Lung (tissue), 11 donors: ENCODE measurements at regions not wholly inside any gene's neighbourhood (a gene's known extent, or its start where the extent isn't known, plus 50 kb on each side); places are given as distances from the start of the nearest gene placed in this dataset.

ENCODE experiments used
- ATAC-seq: fragments of 200-7000 bp; cut with Tn5 transposase; one replicate; pipeline ENCODE4 v1.9.1; 2020; ENCODE audit warnings: moderate number of reproducible peaks; ENCODE audit not compliant: insufficient read depth, low FRiP score
- DNase-seq, 3 donors: peaks; one replicate each; pipeline ENCODE4 v3.0.0-alpha.2; 2013 to 2017
- H3K27ac ChIP-seq, 2 donors: one replicate each; pipeline ENCODE4 v1.5.1; 2013; ENCODE audit warnings: mild to moderate bottlenecking in 2 of 2, moderate library complexity in 2 of 2, control low read depth in 1 of 2, inconsistent platforms in 1 of 2, low read depth in 1 of 2, low read length in 1 of 2
- H3K27me3 ChIP-seq, 3 donors: one replicate each; pipeline ENCODE4 v1.5.1; 2013; ENCODE audit warnings: low read length in 2 of 3; ENCODE audit not compliant: control insufficient read depth in 3 of 3, insufficient read depth in 3 of 3
- H3K36me3 ChIP-seq, 4 donors: one replicate each; pipeline ENCODE4 v1.5.1; 2013; ENCODE audit warnings: low read length in 4 of 4, mild to moderate bottlenecking in 1 of 4, moderate library complexity in 1 of 4; ENCODE audit not compliant: control insufficient read depth in 4 of 4, insufficient read depth in 4 of 4
- H3K4me1 ChIP-seq, 5 donors: one replicate each; pipeline ENCODE4 v1.5.1; 2013; ENCODE audit warnings: low read length in 5 of 5, mild to moderate bottlenecking in 2 of 5, moderate library complexity in 1 of 5; ENCODE audit not compliant: control insufficient read depth in 5 of 5, insufficient read depth in 5 of 5
- H3K4me3 ChIP-seq: one replicate; pipeline ENCODE4 v1.5.1; 2013; ENCODE audit warnings: mild to moderate bottlenecking, control low read depth, moderate library complexity
- H3K9ac ChIP-seq, 2 donors: one replicate each; pipeline ENCODE4 v1.5.1; 2013; ENCODE audit warnings: low read length in 2 of 2, control low read depth in 1 of 2; ENCODE audit not compliant: insufficient read depth in 1 of 2
- H3K9me3 ChIP-seq, 4 donors: one replicate each; pipeline ENCODE4 v1.5.1; 2013; ENCODE audit warnings: low read length in 3 of 4, mild to moderate bottlenecking in 1 of 4, moderate library complexity in 1 of 4; ENCODE audit not compliant: control insufficient read depth in 4 of 4, insufficient read depth in 3 of 4
- CTCF ChIP-seq: IDR thresholded peaks from 2 replicates; pipeline ENCODE4 v1.5.1; 2012; ENCODE audit warnings: mild to moderate bottlenecking; ENCODE audit errors: control extremely low read depth, extremely low read depth
- WGBS, 2 donors: extraction: QIAGEN DNeasy Blood & Tissue Kit; methylation state at CpG; one replicate each; pipeline ENCODE4 v1.1.7; 2013; 5-methylcytosine and 5-hydroxymethylcytosine counted together
- donor health status: control.
- donor health status: control.
- donor health status: Bipolar disorder and iron deficiency.
- donor health status: healthy.
- donor health status: DM: yes; HTN: yes; CAD: no.

DNA sequence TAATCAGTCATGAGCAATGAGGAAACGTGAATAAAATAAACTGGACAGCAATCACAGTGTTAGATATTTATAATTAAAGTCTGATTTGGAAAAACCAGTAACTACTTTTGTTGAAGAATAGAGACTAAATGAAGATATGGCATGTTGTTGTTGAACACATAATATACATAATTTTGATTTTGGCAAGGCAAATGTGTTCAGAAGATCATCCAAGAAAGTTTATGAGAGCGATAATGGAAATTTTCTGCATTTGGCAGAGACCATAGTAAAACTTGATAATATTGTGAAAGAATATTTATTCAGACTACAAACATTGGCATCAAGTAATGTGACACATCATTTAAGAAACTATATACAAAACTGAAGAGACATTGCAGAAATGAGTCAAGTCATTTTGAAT lies 620.7 kb downstream of the TMA16 start:
- H3K4me1 ChIP-seq = peaks cover 0 to 10% (median 0%) of the 10 kb centered on the region in 5 donors
- no peak overlapping the region for H3K27ac ChIP-seq
- H3K36me3 ChIP-seq = no peaks in the 10 kb centered on the region
- H3K4me3 ChIP-seq = no peak overlapping the region
- peaks cover 0 to 2% (median 0%) of the 10 kb centered on the region in 4 donors for H3K9me3 ChIP-seq
- no peaks in the 10 kb centered on the region for H3K27me3 ChIP-seq
- ATAC-seq = no peak
- TF ChIP-seq CTCF = no peak
- peak in 2 of 3 donors; percentile 89 to 93 for DNase-seq
- WGBS, 2 donors = 59 to 61% methylated on average over 2 of the region's 2 CpGs
- H3K9ac ChIP-seq = no peak overlapping the region

GRCh38 chr4:164116286-164116685 lies 621.8 kb downstream of the TMA16 start:
- WGBS, 2 donors = 47% methylated on average over 1 of the region's 1 CpG

DNA sequence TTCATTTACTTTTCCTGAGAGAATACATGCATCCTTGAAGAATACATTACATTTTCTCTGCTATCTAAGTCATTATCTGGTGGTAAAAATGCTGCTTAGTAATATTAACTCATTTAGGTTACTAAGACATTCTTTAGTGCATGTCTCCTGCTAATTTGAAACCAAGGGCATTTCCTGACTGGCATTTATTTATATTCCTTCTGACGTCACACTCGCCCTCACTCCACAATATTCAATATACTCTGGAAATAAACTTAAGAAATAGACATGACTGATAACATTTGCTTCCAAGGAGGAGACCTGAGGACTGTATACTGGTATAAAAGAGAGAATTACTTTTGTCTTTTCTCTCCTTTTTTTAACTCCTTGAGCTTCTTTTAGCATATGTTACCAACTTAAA lies 619.5 kb upstream of the SMIM31 start:
- ATAC-seq = no peak
- WGBS, 2 donors = 67 to 80% methylated on average over 2 of the region's 2 CpGs
- Histone ChIP-seq H3K27me3 (no peaks in the 10 kb centered on the region), H3K4me1 (no peaks in the 10 kb centered on the region), H3K9ac (no peak overlapping the region), H3K9me3 (no peaks in the 10 kb centered on the region), H3K36me3 (no peaks in the 10 kb centered on the region), H3K27ac (no peak overlapping the region), H3K4me3 (no peak overlapping the region)
- TF ChIP-seq CTCF = no peak
- DNase-seq = no peak

More at GRCh38 chr4:164116286-164116685, 621.8 kb downstream of the TMA16 start:
- H3K36me3 ChIP-seq = no peaks in the 10 kb centered on the region
- peaks cover 0 to 10% (median 0%) of the 10 kb centered on the region in 5 donors for H3K4me1 ChIP-seq
- no peak for ATAC-seq
- H3K4me3 ChIP-seq = no peak overlapping the region
- DNase-seq = peak in 2 of 3 donors; percentile 8 to 22
- no peaks in the 10 kb centered on the region for H3K27me3 ChIP-seq
- no peak overlapping the region for H3K27ac ChIP-seq
- TF ChIP-seq CTCF = no peak
- H3K9me3 ChIP-seq = peaks cover 0 to 2% (median 0%) of the 10 kb centered on the region in 4 donors
- no peak overlapping the region for H3K9ac ChIP-seq

- no peaks in the 10 kb centered on the region for H3K36me3 ChIP-seq
- no peak for DNase-seq
- H3K27ac ChIP-seq = no peak overlapping the region
- no peaks in the 10 kb centered on the region for H3K4me1 ChIP-seq
- H3K4me3 ChIP-seq = no peak overlapping the region
- WGBS, 2 donors = 71 to 86% methylated on average over 2 of the region's 2 CpGs
- no peak for ATAC-seq
- H3K9ac ChIP-seq = no peak overlapping the region
- no peaks in the 10 kb centered on the region for H3K27me3 ChIP-seq
- H3K9me3 ChIP-seq = no peaks in the 10 kb centered on the region
- TF ChIP-seq CTCF = no peak
Observed at GRCh38 chr4:164136180-164136616, 617.7 kb upstream of the SMIM31 start.
